Panc1 (cell line): ENCODE measurements at regions not wholly inside any gene's neighbourhood (a gene's known extent, or its start where the extent isn't known, plus 50 kb on each side); places are given as distances from the start of the nearest gene placed in this dataset.

Experiments used
- ATAC-seq: fragments of 200-7000 bp; cut with Tn5 transposase; 2 replicates; pipeline ENCODE4 v1.9.1; 2020; ENCODE audit warnings: mild to moderate bottlenecking, moderate library complexity
- BruUV-seq: library from RNA; stranded (reverse); fragments of 400-500 nt; replicated peaks from 2 replicates; lab custom pipeline; 2021; lab: Mats Ljungman, UMichigan
- CTCF ChIA-PET: fragments of 300-600 bp; sonication (Branson Sonifier 250); formaldehyde crosslinking; loops from one replicate; lab custom pipeline; 2022; ENCODE audit warnings: antibody characterized with exemption; lab: Charles Lee
- POLR2A ChIA-PET: fragments of 300-600 bp; sonication (Branson Sonifier 250); formaldehyde crosslinking; loops from one replicate; lab custom pipeline; 2022; ENCODE audit warnings: antibody characterized with exemption; lab: Charles Lee
- DNase-seq: peaks from one replicate; pipeline ENCODE4 v3.0.0-alpha.2; 2010; ENCODE audit warnings: low read depth, low spot score
- H3K27ac ChIP-seq: 2 replicates; pipeline ENCODE4 v1.5.1; 2011; ENCODE audit warnings: mild to moderate bottlenecking, low read length, inconsistent platforms
- H3K27me3 ChIP-seq: fragments of 200-500 bp; sonication (Bioruptor generic); 2 replicates; pipeline ENCODE4 v1.6.0; 2014; ENCODE audit warnings: low read length, inconsistent platforms; ENCODE audit not compliant: control insufficient read depth, insufficient read depth
- H3K36me3 ChIP-seq: fragments of 200-500 bp; sonication (Bioruptor generic); 2 replicates; pipeline ENCODE4 v1.5.1; 2014; ENCODE audit warnings: inconsistent platforms, mild to moderate bottlenecking, low read length, moderate library complexity; ENCODE audit not compliant: control insufficient read depth, insufficient read depth
- H3K4me1 ChIP-seq: 2 replicates; pipeline ENCODE4 v1.5.1; 2011; ENCODE audit warnings: inconsistent platforms, mild to moderate bottlenecking, low read length, moderate library complexity; ENCODE audit not compliant: control insufficient read depth, insufficient read depth
- H3K4me3 ChIP-seq, 2 experiments: 2 replicates each; pipeline ENCODE4 v1.5.1; 2011 to 2012; ENCODE audit warnings: low read depth in 2 of 2, low read length in 2 of 2, mild to moderate bottlenecking in 2 of 2, inconsistent platforms in 1 of 2, moderate library complexity in 1 of 2
- H3K9me3 ChIP-seq: fragments of 200-500 bp; sonication (Bioruptor generic); 2 replicates; pipeline ENCODE4 v1.5.1; 2014; ENCODE audit warnings: low read depth, mild to moderate bottlenecking, inconsistent platforms, low read length, moderate library complexity; ENCODE audit not compliant: control insufficient read depth, insufficient read depth
- POLR2AphosphoS5 ChIP-seq: IDR thresholded peaks from 2 replicates; pipeline ENCODE4 v1.6.1; 2012; ENCODE audit warnings: mild to moderate bottlenecking, low read depth, low read length, moderate library complexity
- REST ChIP-seq, 2 experiments: IDR thresholded peaks; 2 replicates each; pipeline ENCODE4 v1.6.1; 2011 to 2012; ENCODE audit warnings: low read depth in 2 of 2, control low read depth in 1 of 2, low read length in 1 of 2, mild to moderate bottlenecking in 1 of 2, moderate library complexity in 1 of 2; ENCODE audit not compliant: insufficient read depth in 1 of 2
- SIN3A ChIP-seq: IDR thresholded peaks from 2 replicates; pipeline ENCODE4 v1.6.1; 2012; ENCODE audit warnings: low read depth, mild to moderate bottlenecking, low read length, moderate library complexity, borderline replicate concordance; ENCODE audit not compliant: insufficient read depth
- TCF7L2 ChIP-seq: IDR thresholded peaks from 2 replicates; pipeline ENCODE4 v1.6.1; 2011; ENCODE audit warnings: mild to moderate bottlenecking, low read depth, low read length, inconsistent platforms
- in situ Hi-C: cut with HindIII; loops from 2 replicates; pipeline ENCODE4 v1.10.0; 2016; ENCODE audit warnings: low sequenced_read_pairs, low pct_unique_long_range_greater_than_20kb
- intact Hi-C: fragments of 100-400 bp; cut with micrococcal nuclease; formaldehyde crosslinking; loops from one replicate; pipeline ENCODE4 v1.10.0; 2022; ENCODE audit not compliant: unreplicated experiment
- TF ChIP-seq, protein P1 (sequence below): fragments of 450-650 bp; IDR thresholded peaks from 2 replicates; pipeline ENCODE4 v1.5.1; 2017; ENCODE audit warnings: mild to moderate bottlenecking

DNA sequence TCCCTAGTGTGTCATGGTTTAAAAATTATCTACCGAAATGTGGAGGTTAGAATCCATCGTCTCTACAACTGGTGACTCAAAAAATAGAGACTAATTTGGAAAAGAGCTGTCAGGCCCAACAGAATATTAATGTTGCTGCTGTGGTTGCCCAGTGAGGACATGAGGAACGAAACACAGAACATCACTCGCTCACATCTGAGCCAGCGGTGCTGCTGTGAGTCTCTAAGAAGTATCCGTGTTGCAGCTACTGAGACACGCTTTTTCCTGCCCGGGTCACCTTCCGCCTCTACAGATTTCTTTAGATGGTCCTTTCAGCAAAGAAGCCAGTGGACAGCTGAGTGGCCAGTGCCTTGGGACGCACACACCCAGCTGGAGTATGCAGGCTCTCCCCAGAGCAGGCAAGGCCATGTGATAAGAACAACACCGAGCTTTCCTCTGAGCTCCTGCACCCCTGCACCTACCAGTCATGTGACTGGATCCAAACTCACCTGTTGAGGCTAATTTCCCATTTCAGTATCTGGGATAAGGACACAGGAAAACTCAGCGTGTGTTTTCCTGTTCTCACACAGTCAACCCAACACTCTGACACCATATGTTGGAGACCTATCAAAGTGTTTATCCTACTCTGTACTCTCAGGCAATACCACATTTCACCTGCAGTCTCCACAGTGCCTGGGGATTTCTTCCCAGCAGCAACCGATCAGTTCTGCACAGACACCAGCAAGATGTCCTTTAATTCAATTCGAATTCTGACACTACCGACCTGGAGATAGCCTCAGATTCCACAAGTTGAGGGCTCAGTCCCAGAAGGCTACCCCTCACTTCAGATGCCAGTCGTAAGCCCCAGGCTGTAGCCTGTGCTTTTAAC is 119.0 kb upstream of the RPS6KA2 start:
- BruUV-seq: no TSS peak
- in situ Hi-C loops: no loop called here
- CTCF ChIA-PET: no interaction called here

DNA sequence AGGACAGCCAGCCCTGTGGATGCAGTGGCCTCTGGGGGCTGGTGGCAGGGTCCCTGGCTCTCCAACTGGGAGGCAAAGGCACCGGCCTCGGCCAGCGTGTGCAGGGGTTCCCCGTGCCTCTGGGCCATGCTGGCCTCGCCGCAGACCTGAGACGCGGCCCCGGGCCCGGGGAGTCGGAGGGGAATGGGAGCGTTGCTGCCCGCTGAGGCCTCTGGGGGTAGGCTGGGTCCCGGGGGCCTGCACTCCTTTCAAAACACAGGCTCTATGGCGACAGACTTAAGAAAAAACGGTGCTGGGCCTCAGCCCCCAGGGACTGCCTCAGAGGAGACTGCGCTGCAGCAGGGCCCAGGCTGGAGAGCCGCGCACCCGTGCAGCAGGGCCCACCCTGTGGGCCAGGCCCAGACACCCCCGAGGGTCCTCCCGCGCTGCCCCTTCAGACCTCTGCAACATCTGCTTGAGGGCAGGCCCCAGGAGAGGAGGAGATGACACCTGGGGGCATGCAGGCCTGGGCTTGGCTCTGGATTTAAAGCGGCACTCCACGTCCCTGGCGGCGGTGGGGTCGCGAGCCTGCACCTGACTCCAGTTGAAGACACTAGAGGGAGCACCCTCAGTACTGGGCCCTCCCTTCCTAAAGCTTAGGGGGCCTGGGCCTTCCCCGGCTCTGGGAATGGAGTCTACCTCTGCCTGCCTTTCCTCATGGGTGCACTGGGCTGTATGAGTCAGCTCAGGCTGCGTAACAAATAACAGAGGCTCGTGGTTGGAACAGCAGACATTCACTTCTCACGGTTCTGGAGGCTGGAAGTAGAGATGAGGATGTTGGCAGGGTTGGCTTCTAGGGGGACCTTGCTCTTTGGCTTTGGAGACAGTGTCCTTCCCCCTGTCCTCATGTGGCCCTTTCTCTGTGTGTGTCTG is 117.4 kb upstream of the RPS6KA2 start:
- DNase-seq (no peak), ATAC-seq (no peak)
- BruUV-seq: no TSS peak
- POLR2A ChIA-PET: no interaction called here
- no peaks in the 10 kb centered on the region for H3K36me3 ChIP-seq
- in situ Hi-C loops: no loop called here
- intact Hi-C loops: no loop called here
- H3K4me3 ChIP-seq: no peak overlapping the region
- TF ChIP-seq POLR2AphosphoS5: no peak
- no peak for TF ChIP-seq SIN3A
- no peaks in the 10 kb centered on the region for H3K9me3 ChIP-seq
- H3K27ac ChIP-seq: no peak overlapping the region
- CTCF ChIA-PET: no interaction called here
- H3K4me1 ChIP-seq: peaks cover 6% of the 10 kb centered on the region
- H3K27me3 ChIP-seq: 0 out of 2 replicates have a peak, but pooled peaks cover 2% of the 10 kb centered on the region

More for the DNA sequence above, 119.0 kb upstream of the RPS6KA2 start:
- intact Hi-C loops: no loop called here
- ATAC-seq (no peak), DNase-seq (no peak)
- Histone ChIP-seq H3K36me3 (no peaks in the 10 kb centered on the region), H3K4me3 (no peak overlapping the region), H3K9me3 (no peaks in the 10 kb centered on the region), H3K4me1 (peaks cover 6% of the 10 kb centered on the region), H3K27me3 (no peaks in the 10 kb centered on the region), H3K27ac (no peak overlapping the region)
- POLR2A ChIA-PET: no interaction called here
- TF ChIP-seq, protein P1, sequence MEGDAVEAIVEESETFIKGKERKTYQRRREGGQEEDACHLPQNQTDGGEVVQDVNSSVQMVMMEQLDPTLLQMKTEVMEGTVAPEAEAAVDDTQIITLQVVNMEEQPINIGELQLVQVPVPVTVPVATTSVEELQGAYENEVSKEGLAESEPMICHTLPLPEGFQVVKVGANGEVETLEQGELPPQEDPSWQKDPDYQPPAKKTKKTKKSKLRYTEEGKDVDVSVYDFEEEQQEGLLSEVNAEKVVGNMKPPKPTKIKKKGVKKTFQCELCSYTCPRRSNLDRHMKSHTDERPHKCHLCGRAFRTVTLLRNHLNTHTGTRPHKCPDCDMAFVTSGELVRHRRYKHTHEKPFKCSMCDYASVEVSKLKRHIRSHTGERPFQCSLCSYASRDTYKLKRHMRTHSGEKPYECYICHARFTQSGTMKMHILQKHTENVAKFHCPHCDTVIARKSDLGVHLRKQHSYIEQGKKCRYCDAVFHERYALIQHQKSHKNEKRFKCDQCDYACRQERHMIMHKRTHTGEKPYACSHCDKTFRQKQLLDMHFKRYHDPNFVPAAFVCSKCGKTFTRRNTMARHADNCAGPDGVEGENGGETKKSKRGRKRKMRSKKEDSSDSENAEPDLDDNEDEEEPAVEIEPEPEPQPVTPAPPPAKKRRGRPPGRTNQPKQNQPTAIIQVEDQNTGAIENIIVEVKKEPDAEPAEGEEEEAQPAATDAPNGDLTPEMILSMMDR: no peak
- TF ChIP-seq SIN3A (no peak), POLR2AphosphoS5 (no peak), REST (IDR thresholded peaks at IDR 0.05; ENCODE audit: insufficient read depth in 1 of 2, low read depth in 2 of 2, low read length in 1 of 2) (no peak), TCF7L2 (no peak)
